ENCODE measurements at regions not wholly inside any gene's neighbourhood (a gene's known extent, or its start where the extent isn't known, plus 50 kb on each side); places are given as distances from the start of the nearest gene placed in this dataset.
A peak's percentile ranks its signal among the peaks of the same experiment; 100 is the strongest.

DNA sequence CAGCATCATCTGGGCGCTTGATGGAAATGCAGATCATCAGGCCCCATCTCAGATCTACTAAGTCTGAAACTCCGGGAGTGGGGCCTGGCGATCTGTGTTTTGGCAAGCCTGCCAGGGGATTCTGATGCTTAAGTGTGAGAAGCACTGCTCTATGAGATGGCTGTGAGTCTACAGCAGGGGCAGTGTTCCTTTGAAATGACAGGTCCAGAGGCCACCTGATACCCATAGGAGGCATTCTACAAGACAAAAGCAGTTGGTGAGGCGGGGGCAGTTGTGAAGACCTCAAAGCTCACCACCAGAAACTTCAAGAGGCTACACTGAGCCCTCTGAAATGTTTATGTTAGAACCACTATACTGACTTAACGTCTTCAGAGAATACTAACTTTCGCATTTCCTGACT, 86.9 kb upstream of the SPATA31D4 start:
- no peaks in the 10 kb centered on the region for H3K9me3 ChIP-seq
- H3K27ac ChIP-seq, result no peak overlapping the region
- no peak for TF ChIP-seq CTCF (IDR thresholded peaks at IDR 0.05)
- TF ChIP-seq POLR2A (IDR thresholded peaks at IDR 0.05), result no peak
- H3K36me3 ChIP-seq, result no peaks in the 10 kb centered on the region
- H3K27me3 ChIP-seq, result no peaks in the 10 kb centered on the region
- H3K4me1 ChIP-seq, result peaks cover 0 to 9% (median 0%) of the 10 kb centered on the region in 3 donors
- WGBS, 2 donors, result 93% methylated on average over 4 to 6 of the region's 6 CpGs
- H3K4me3 ChIP-seq, result no peak overlapping the region
- intact Hi-C loops (cut with DNase I), result loop anchor here (10.0 kb wide), 1 partner anchor 157 kb away; the partner anchor contains the start of gene TLE1
- no peak for DNase-seq

DNA sequence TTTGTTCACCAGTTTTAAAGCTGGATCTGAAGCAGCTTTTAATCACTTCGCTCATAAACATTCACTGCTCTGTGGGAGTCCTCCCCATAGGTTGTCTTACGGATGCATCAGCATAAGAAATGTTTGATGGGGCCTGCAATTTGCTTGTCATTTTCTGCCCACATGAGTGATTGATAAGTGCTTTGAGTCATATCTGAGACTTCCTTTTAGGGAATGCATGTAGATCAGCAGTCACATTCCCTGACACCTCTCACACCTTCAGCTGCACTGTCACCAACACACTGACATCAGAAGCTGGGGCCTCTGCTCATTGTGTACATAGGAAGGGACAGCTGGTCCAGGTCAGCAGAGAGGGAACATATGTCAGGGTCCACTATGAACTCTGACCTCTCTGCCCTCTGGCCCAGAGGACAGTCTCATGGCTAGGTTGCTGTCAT, 84.1 kb upstream of the SPATA31D4 start:
- Histone ChIP-seq H3K4me3 (no peak overlapping the region), H3K27ac (no peak overlapping the region), H3K36me3 (no peaks in the 10 kb centered on the region), H3K9me3 (no peaks in the 10 kb centered on the region), H3K27me3 (no peaks in the 10 kb centered on the region), H3K4me1 (peaks cover 0 to 15% (median 0%) of the 10 kb centered on the region in 3 donors)
- intact Hi-C loops (cut with DNase I), result loop anchor here (10.0 kb wide), 1 partner anchor 159 kb away; the partner anchor contains the start of gene TLE1
- no peak for TF ChIP-seq POLR2A (IDR thresholded peaks at IDR 0.05)
- TF ChIP-seq CTCF (IDR thresholded peaks at IDR 0.05), result no peak
- 83 to 92% methylated on average over 2 of the region's 2 CpGs for WGBS, 2 donors
- no peak for DNase-seq

- Histone ChIP-seq H3K27ac (no peak overlapping the region), H3K4me3 (no peak overlapping the region), H3K27me3 (no peaks in the 10 kb centered on the region), H3K9me3 (no peaks in the 10 kb centered on the region), H3K4me1 (peaks cover 0 to 13% (median 0%) of the 10 kb centered on the region in 3 donors), H3K36me3 (no peaks in the 10 kb centered on the region)
- TF ChIP-seq CTCF (IDR thresholded peaks at IDR 0.05) (no peak), POLR2A (IDR thresholded peaks at IDR 0.05) (no peak)
- WGBS, 2 donors, result 48 to 63% methylated on average over 9 of the region's 9 CpGs
- no peak for DNase-seq
- intact Hi-C loops (cut with DNase I), result loop anchor here (10.0 kb wide), 1 partner anchor 163 kb away; the partner anchor contains the start of gene TLE1
These were observed 80.9 kb upstream of the SPATA31D4 start for GRCh38 chr9:81847181-81847915.

GRCh38 chr9:81848472-81848871, 79.8 kb upstream of the SPATA31D4 start:
- Histone ChIP-seq H3K9me3 (no peaks in the 10 kb centered on the region), H3K36me3 (no peaks in the 10 kb centered on the region), H3K4me1 (peaks cover 0 to 7% (median 0%) of the 10 kb centered on the region in 3 donors), H3K4me3 (no peak overlapping the region), H3K27me3 (no peaks in the 10 kb centered on the region), H3K27ac (no peak overlapping the region)
- intact Hi-C loops (cut with DNase I), result loop anchor here (10.0 kb wide), 1 partner anchor 164 kb away; the partner anchor contains the start of gene TLE1
- no peak for DNase-seq
- 12 to 22% methylated on average over 2 of the region's 2 CpGs for WGBS, 2 donors
- peak in 3 of 6 experiments; percentile 19 to 48 (median 38) for TF ChIP-seq CTCF (IDR thresholded peaks at IDR 0.05)
- TF ChIP-seq POLR2A (IDR thresholded peaks at IDR 0.05), result no peak

DNA sequence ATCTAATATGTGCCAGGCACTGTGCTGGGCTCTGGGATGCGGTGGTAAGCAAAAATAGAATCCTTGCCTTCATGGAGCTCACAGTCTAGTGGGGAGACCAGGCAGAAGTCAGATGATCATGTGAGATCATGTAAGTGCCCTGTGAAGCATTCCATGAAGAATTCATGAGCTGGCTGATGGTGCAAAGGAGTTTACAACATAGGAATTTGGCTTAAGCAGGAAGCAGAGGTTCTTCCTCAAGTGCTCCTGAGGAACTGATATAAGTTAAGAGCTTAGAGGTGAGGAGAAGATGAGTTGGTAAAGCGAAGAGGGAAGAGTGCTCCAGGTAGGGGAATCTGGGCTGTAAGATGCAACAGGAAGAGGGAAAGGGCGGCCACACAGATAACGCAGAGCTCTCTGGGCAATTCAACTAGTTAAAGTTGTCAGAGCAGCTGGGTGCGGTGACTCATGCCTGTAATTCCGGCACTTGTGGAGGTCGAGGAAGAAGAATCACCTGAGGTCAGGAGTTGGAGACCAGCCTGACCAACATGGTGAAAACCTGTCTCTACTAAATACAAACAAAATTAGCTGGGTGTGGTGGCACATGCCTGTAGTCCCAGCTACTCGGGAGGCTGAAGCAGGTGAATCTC, 78.5 kb upstream of the SPATA31D4 start:
- H3K9me3 ChIP-seq, result no peaks in the 10 kb centered on the region
- intact Hi-C loops (cut with DNase I), result loop anchor here (10.0 kb wide), 1 partner anchor 165 kb away; the partner anchor contains the start of gene TLE1
- H3K4me3 ChIP-seq, result no peak overlapping the region
- no peaks in the 10 kb centered on the region for H3K36me3 ChIP-seq
- H3K4me1 ChIP-seq, result peaks cover 0 to 7% (median 0%) of the 10 kb centered on the region in 3 donors
- H3K27ac ChIP-seq, result no peak overlapping the region
- DNase-seq, result no peak
- TF ChIP-seq CTCF (IDR thresholded peaks at IDR 0.05), result no peak
- TF ChIP-seq POLR2A (IDR thresholded peaks at IDR 0.05), result no peak
- WGBS, 2 donors, result 68 to 82% methylated on average over 8 of the region's 8 CpGs
- H3K27me3 ChIP-seq, result no peaks in the 10 kb centered on the region
